GM21360 (cell line): ENCODE measurements at regions not wholly inside any gene's neighbourhood (a gene's known extent, or its start where the extent isn't known, plus 50 kb on each side); places are given as distances from the start of the nearest gene placed in this dataset.
"Not testable (repeated sequence)": the region's sequence is repeated elsewhere in the genome, so short reads cannot be mapped to it uniquely, and the experiment has no call there.

Experiments
- ATAC-seq: cut with Tn5 transposase; IDR thresholded peaks from one replicate; pipeline ENCODE4 v1.9.1; 2021; ENCODE audit warnings: mild to moderate bottlenecking, moderate library complexity; ENCODE audit not compliant: unreplicated experiment

DNA sequence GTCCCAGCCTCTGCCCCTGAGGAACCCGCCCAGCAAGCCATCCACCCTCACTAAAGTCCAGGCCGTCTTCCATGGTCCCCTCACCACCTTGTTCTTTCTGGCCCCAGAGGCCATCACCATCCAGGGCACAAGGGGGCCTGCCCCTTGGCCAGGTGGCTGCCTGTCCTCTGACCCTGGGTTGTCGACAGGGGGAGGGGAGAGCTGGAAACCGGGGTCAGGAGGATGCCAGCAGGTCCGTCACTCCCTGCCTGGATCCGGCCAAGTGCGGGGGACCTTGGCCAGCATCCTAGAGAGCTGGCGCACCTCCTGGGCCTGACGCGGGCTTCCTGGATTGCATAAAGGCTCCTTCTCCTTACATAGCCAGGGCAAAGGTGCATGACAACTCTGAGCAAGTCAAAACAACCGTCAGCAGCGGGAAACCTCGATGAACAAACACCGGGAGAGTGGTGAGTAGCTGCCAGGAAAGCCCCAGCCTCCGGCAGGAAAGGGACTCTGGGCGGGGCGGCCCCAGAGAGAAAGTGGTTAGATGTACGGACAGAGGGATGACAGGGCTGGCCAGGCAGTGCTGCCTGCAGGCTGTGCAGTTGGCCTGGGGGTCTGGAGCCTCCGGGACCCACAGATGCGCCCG lies 4461.2 kb upstream of the TPTE start:
- ATAC-seq: not testable (repeated sequence)

DNA sequence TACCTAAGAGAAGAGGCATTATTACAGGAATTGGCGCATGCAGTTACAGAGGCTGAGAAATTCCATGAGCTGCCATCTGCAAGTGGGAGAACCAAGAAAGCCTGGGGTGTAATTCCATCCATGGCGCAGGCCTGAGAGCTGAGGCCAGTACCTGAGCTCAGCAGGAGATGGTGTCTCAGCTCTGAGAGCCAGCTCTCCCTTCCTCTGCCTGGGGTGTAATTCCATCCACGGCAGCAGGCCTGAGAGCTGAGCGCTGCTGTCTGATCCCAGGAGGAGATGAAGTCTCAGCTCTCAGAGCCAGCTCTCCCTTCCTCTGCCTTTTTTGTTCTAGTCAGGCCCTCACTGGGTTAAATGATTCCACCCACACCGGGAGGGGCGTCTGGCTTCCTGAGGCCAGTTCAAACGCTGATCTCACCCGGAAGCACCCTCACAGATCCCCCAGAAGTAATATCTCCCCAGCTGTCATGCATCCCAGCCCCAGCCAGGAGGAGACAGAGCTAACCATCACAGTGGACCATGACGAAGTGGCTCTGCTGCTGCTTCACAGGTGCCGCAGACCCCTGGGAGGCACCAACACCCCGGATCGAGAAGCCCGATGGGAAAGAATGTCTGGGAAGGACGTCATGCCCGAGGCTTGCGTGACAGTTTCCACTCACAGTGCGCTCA lies 4454.9 kb upstream of the TPTE start:
- ATAC-seq: not testable (repeated sequence)

DNA sequence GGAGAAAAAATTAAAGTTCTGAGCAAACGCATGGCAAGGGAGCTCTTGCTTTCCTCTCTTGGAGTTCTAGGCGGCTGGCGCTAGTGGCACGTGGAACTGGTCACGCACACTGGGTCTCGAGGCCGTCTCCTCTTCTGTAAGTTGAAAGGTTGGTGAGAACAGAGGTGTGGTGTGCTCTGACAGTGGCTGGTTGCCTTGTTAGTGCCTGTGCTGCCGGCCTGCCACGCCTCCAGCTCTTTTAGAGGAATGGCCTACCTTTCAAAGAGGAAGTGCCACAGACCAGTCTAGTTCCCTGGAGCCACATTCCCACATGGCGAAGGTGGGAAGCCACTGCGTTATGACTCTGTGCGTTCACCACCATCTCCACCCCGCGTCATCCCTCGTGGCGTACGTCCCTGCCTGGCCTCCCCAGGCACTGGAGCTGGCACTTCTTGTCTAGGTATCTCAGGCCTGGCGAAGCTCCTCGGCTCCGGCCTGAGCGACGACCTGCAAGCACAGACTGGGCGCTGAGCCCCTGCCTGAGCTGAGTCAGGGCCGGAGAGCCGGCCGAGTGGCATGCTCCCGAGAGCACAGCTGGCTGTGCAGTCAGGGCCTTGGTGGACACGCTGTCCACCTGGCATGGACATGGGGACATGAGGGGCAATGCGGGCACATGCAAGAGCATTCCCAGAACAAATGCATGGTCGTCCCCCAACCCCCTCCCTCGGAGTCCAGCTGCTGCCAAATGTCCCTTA lies 4453.1 kb upstream of the TPTE start:
- ATAC-seq: not testable (repeated sequence)

DNA sequence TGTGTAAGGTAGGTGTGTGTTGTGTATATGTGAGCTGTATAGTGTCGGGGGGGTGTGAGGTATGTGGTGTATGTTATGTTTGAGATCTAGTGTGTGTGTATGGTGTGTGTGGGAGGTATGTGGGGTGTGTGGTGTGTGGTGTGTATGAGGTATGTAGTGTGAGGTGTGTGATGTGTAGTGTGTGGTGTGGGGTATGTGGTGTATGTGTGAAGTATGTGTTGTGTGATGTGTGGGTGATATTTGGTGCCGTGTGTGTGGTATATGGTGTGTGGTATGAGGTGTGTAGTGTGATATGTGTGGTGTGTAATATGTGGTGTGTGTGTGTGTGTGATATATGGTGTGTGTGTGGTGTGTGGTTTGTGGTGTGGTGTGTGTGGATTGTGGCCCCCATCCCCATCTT lies 4451.2 kb upstream of the TPTE start:
- not testable (repeated sequence) for ATAC-seq

DNA sequence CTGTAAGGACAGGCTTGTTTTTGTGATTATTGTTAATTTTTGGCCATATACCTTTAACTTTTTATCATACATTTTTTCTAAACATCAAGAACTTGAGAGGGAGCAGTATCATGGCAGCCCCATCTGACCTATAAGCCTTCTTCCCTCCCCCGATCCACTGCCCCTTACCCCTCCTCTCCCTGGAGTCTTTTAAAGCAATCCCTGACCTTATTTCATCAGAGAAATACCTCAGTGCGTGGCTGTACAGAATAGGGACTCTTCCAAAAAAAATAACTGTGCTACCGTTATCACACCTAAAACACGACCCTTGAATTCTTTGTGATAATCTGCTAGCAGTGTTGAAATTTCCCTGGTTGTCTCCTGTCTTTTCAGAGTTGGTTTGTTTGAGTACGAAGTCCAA lies 4448.7 kb upstream of the TPTE start:
- not testable (repeated sequence) for ATAC-seq

DNA sequence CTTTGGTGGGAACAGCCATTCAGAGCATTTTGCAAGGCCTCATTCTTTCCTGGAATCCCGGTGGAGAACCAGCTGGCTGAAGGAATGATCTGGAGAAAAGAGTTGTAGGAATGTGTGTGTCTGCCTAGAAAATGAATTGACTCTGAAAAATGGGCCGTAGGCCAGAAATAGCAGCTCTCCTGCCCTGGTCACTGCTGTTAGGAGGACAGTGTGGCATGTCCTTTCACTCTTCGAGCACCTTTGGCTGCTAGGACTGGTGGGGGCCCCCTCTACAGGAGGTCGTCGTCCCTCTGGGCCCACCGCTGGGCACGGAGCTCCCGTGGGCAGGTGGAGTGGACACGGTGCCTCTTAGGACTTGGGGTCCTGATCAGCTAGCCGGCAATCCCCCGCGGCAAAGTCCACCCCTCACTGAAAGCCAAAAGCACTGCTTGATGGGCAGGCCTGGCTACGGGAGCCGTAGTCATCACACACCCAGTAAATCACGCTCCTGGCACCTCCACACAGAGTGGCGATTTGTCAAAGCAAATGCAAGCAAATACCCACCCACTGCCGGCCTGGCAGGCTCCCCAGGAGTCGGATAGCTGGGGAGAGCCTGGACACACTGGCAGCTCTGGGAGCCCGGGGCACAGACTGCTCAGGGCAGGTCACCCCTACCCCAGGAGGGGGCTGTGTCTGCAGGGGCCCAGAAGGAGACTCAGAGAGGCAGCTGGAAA lies 4447.2 kb upstream of the TPTE start:
- ATAC-seq: not testable (repeated sequence)

DNA sequence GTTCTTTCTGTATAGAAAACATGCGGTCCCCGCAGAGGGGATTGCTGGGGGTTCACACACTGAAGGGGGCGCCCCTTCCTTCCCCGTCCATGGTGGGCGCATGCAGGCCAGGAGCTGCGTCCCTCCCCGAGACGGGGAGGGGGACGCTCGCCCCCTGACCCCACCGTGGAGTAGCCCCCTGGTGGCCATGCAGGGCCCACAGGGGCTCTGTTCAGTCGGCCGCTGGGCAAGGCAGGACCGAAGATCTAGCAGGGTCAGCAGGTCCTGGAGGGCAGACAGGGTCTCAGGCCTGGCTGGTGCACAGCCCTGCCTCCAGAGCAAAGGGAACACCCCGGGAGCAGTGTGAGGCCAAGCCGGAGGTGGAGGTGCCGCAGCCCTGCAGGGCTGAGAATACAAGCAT lies 4446.4 kb upstream of the TPTE start:
- ATAC-seq: not testable (repeated sequence)

DNA sequence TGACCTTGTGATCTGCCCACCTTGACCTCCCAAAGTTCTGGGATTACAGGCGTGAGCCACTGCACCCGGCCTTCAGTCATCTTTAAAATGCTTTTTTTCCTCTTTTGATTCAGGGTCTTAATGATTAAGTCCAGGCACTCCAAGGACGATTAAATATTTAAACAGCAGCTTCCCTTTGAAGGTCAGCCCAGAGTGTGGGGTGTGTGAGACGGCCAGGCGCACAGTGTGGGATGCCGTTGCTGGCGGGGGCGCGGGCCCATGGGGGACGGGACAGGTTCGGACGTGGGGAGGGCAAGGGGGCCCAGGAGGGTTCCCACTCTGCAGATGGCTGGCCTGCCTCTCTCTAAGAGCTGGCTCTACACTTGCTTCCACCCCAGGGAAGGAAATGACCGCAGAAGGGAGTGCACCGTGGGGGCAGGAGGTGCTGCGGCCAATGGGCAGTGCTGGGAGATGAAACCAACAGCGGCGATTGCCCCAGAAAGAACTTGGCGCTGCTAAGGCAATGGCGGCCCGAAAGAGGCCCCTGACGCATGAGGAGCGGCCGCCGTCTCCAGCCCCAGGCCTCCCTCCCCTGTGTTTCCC lies 4445.7 kb upstream of the TPTE start:
- not testable (repeated sequence) for ATAC-seq

DNA sequence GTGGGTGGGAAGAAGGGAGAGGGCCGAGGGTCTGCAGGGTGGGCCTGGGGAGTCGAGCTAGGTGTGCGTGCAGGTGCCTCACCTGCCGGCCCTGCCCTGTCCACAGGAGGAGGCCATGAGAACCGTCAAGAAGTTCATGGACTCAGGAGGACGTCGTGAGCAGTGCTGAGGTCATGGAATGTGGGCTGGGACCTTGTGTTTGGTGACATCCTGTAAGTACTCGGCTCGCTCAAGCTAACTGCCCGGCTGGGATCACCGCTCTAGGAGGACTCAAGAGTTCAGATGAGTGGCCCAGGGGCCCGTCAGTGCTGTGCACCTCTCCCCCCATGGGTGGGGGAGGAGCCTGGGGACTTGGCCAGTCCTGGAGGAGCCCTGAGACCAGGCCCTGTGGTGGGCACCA lies 4444.0 kb upstream of the TPTE start:
- ATAC-seq: not testable (repeated sequence)

DNA sequence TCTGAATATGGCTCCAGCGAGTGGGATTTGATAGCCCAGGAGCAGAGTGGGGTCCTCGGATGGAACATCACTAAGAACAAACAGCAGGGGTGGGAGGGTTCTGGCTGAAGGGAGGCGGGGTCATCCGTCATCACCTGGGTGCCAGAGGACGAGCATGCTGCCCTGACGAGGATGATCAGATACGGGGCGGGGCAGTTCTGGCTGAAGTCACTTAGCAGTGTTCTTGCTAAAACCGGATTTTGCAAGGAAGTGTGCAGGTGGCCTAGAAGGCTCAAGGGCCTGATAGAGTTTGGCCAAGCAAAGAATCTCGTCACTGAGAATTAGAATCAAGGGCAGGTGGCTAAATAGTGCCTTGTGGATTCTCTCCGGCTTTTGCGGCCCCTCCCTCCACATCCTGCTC lies 4442.5 kb upstream of the TPTE start:
- ATAC-seq: not testable (repeated sequence)

DNA sequence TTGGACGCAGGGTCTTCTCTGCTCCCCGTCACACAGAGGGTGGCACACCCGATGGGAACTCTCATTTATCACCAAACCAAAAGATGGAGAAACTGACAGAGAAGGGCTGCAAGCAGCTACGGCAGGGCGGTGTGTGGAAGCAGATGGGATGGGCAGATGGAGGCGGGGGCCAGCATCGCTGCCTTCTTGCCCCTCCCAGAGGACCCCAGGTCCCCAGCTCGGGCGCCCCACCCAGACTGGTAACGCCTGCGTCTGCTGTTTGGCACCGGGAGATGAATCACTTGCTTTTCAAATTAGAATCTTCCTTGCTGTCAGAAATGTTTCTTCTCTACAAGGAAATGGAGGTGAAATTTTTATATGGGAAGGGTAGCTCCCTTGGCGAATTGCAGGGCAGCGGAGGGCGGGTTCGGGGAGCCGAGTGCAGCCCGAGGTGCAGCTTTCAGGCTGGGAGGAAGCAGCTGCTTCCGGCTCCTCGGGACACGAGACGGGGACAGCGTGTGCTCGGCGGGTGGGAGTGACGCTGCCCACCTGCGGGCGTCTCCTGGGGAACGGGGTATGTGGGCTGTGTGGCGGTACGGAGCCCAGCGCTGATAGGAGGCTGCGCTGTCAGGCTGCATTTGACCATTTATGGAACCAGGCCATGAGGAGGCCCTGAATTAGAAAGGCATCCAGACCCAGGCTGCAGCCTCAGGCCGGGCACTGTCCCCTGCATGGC lies 4440.3 kb upstream of the TPTE start:
- ATAC-seq: not testable (repeated sequence)

DNA sequence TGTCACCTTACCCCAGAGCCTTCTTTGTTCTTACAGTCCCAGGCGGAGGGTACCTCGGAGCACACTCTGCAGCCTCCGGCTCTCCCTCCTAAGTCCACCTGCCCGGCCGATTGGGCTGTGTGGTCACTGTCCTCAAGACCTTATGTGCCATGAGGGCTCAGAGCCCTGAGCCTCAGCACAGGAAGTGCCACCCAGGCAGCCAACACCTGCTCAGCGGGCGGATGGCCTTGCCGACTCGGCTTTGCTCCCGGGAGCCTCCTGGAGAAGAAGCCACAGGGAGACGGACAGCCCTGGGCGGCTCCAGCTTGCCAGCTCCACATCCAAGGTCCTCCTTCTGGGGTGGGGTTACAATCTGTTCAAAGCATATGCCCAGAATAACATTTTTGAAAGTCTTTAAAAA lies 4439.2 kb upstream of the TPTE start:
- ATAC-seq: not testable (repeated sequence)

DNA sequence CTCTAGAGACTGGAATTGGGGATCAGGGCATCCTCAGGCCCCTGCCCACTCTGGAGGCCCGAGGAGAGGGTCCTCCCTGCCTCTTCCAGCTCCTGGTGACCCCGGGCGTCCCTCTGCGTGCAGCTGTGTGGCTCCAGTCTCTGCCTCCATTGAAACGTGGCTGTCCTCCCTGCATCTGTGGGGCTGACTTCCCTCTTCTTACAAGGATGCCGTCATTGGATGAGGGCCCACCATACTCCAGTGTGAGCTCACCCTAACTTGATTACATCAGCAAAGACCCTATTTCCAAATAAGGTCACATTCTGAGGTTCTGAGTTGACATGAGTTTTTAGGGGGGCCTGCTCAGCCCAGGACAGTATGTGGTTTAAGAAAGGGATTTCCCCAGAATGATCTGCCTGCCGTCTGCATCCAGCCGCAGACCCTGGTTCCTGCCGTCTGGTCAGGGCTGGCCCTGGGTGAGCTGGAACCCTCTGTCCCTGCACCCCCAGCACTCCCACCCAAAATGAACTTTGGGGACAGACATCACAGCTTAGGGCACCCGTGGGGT lies 4437.7 kb upstream of the TPTE start:
- ATAC-seq: not testable (repeated sequence)

DNA sequence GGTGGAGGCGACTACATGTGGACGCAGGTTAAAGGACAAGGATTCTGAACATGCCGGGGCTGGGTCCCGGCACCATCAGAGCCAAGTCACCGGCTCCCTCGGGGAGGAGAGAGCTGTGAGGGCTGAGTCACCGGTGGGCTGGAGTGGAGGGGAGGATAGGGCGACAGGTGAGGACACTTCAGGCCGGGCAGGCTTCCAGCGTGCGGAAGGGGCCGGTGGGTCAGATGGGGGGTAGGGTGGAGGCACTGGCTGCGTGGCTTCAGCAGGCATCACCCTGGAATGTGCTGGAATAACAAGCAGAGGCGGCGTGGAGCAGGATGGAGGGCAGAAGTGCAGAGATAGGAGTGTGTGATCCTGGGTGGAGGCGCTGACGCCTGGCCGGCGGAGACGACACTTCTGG lies 4435.3 kb upstream of the TPTE start:
- ATAC-seq: not testable (repeated sequence)

DNA sequence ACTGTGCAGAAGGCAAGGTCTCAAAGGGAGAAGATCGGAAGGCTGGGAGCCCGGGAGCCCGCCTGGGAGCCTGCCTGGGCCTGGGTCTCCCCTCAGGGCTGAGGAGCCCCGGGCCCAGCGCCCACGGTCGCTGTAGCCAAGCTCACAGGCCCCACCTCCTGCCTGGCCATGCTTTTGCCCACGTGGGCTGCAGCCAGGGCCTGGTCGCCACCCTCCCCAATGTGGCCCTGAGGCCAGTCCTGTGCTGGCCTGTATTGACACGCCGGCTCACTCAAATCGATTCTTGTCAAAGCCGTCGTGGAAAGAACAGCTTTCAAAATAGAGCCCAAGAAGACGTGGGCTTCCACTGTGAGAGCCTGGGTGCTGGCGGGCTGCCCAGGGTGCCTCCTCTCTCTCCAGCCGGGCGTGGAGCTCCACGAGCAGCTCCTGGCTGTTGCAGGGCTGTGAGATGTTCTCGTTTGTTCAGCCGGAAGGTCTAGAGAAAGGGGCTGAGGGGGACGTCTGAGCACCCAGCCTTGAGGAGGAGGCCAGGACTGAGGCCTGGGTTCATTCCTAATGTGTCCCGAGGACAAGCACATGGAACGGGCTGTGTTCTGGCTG lies 4433.7 kb upstream of the TPTE start:
- ATAC-seq: not testable (repeated sequence)

DNA sequence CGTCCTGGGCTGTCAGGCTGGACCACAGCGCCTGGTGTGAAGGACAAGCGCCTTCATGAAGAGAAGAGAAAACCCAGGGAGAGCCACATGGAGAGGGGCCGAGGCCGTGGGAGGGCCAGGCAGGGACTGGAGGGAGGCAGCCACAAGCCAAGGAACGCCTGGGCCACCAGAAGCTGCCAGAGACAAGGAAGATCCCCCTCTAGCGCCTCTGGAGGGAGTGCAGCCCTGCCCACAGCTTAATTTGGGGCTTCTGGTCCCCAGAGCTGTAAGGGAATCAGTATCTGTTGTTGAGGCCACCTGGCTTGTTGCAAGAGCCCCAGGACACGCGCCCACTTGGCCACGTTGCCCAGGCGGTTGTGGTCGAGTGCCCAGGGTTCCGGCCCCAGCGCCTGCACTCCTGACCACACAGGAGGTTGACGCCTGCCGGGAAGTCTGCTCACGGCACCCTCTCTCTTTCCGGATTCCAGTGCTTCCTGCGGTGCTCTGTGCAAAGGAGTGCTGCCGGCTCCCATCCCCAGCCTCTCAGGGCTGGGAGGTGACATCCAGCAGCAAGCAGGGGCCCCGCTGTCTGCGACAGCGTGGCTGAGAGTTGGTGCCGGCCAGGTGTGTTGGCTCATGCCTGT lies 4431.0 kb upstream of the TPTE start:
- ATAC-seq: not testable (repeated sequence)

DNA sequence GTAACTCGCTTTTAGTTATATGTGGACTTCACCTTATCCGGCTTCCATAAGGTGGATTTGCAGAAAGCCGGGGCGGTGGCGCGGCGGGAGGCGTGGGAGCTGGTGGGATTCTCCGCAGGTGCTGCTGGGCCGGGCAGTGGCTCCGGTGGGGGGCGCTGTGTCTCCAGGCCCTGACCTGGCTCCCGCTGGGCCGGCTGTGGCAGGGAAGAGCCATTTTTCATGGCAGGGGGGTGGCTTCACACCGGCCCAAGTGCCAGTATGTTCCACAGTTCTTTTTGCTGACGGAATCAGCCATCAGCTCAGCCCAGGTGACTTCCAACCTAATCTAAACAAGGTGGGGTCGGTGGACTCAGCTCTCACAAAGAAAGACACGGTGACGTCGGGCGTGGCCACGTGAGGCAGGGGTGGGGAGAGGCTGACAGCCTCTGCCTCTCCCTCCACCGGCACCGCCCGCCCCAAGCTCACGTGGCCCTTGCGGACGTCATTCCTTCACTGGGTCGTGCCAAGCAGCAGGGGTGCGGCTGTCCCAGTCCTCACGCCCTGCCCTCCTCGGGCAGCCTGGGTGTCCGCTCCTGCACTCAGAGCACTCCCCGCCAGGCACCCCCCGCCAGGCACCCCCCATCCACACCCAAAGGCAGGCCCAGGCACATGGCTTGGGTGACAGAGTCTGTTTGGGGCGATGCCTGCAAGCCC lies 4429.9 kb upstream of the TPTE start:
- ATAC-seq: not testable (repeated sequence)

DNA sequence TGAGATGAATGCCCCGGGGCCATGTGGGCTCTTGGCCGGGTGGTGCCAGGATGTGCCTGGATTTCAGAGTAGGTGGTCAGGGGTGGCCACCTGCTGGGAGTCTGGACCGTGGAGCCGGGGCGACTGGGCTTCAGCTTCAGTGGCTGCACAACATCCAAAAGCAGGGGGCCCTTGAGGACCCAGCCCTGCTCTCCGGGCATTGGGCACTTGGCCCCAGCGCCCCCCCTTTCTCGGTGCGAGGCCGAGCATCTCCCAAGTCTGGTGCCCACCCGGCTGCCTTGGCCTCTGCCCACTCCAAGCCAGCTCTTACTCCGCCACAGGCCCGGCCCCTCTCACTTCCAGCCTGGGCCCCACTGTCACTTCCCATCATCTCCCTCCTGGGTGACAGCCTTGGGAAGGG lies 4429.0 kb upstream of the TPTE start:
- not testable (repeated sequence) for ATAC-seq

DNA sequence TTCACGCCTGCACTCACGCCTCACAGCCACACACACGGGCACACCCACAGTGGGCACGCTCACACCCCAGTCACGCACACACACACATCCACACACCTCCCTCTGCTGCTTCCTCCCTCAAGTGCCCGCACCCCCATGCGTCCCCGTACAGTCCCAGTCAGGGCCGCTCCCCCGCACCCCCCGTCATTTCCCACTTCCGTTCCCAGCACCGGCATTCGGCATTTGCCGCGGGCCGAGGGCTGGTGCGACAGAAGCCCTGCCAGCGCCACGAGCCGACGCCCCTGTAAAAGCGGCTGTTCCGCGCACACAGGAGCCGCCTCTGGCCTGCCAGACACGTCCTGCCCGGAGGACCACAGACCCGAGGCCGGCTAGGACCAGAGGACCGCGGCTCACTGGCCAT lies 4428.0 kb upstream of the TPTE start:
- ATAC-seq: not testable (repeated sequence)
